H9 (cell line): ENCODE measurements at regions not wholly inside any gene's neighbourhood (a gene's known extent, or its start where the extent isn't known, plus 50 kb on each side); places are given as distances from the start of the nearest gene placed in this dataset.

Experiments
- DNase-seq: peaks from one replicate; pipeline ENCODE4 v3.0.0-alpha.2; 2017
- H2AFZ ChIP-seq: one replicate; pipeline ENCODE4 v1.6.1; 2013; ENCODE audit warnings: mild to moderate bottlenecking, low read length, control low read depth, moderate library complexity
- H2AK5ac ChIP-seq: 2 replicates; pipeline ENCODE4 v1.6.1; 2013; ENCODE audit warnings: low read length, control low read depth, mixed read lengths; ENCODE audit not compliant: insufficient read length
- H2BK120ac ChIP-seq: one replicate; pipeline ENCODE4 v1.6.1; 2013; ENCODE audit warnings: low read depth, mild to moderate bottlenecking, low read length, control low read depth, inconsistent platforms; ENCODE audit not compliant: poor library complexity, severe bottlenecking
- H2BK12ac ChIP-seq: 2 replicates; pipeline ENCODE4 v1.6.1; 2013; ENCODE audit warnings: low read length, control low read depth, mixed read lengths, low read depth; ENCODE audit not compliant: insufficient read length
- H2BK15ac ChIP-seq: 2 replicates; pipeline ENCODE4 v1.6.1; 2013; ENCODE audit warnings: low read depth, low read length, control low read depth
- H2BK20ac ChIP-seq: one replicate; pipeline ENCODE4 v1.6.1; 2013; ENCODE audit warnings: low read depth, mild to moderate bottlenecking, low read length, control low read depth, inconsistent platforms; ENCODE audit not compliant: poor library complexity, severe bottlenecking
- H2BK5ac ChIP-seq: 2 replicates; pipeline ENCODE4 v1.6.1; 2013; ENCODE audit warnings: low read length, control low read depth, mixed read lengths; ENCODE audit not compliant: insufficient read length
- H3K14ac ChIP-seq: 2 replicates; pipeline ENCODE4 v1.6.1; 2013; ENCODE audit warnings: low read length, control low read depth; ENCODE audit not compliant: insufficient read depth
- H3K18ac ChIP-seq: 2 replicates; pipeline ENCODE4 v1.6.1; 2013; ENCODE audit warnings: low read depth, mild to moderate bottlenecking, mixed read lengths, low read length, control low read depth; ENCODE audit not compliant: insufficient read length
- H3K23ac ChIP-seq: 2 replicates; pipeline ENCODE4 v1.6.1; 2013; ENCODE audit warnings: low read length, control low read depth, mixed read lengths, low read depth; ENCODE audit not compliant: insufficient read length
- H3K23me2 ChIP-seq: 2 replicates; pipeline ENCODE4 v1.6.1; 2013; ENCODE audit warnings: low read depth, mild to moderate bottlenecking, mixed read lengths, low read length, control low read depth; ENCODE audit not compliant: insufficient read length, poor library complexity, severe bottlenecking
- H3K27ac ChIP-seq: 2 replicates; pipeline ENCODE4 v1.5.1; 2013; ENCODE audit warnings: low read length, control low read depth, mixed read lengths, low read depth; ENCODE audit not compliant: insufficient read length
- H3K27me3 ChIP-seq: 2 replicates; pipeline ENCODE4 v1.6.1; 2013; ENCODE audit warnings: low read length, control low read depth, inconsistent platforms; ENCODE audit not compliant: insufficient read depth
- H3K4ac ChIP-seq: 2 replicates; pipeline ENCODE4 v1.6.1; 2013; ENCODE audit warnings: low read depth, mild to moderate bottlenecking, control low read depth, inconsistent platforms, low read length, moderate library complexity
- H3K4me1 ChIP-seq: 2 replicates; pipeline ENCODE4 v1.6.1; 2013; ENCODE audit warnings: low read length, control low read depth, inconsistent platforms; ENCODE audit not compliant: insufficient read depth
- H3K4me2 ChIP-seq: 2 replicates; pipeline ENCODE4 v1.6.1; 2013; ENCODE audit warnings: low read length, control low read depth, mixed read lengths; ENCODE audit not compliant: insufficient read length, insufficient read depth
- H3K56ac ChIP-seq: 2 replicates; pipeline ENCODE4 v1.6.1; 2013; ENCODE audit warnings: low read depth, mild to moderate bottlenecking, mixed read lengths, low read length, control low read depth; ENCODE audit not compliant: insufficient read length
- H3K79me1 ChIP-seq: 2 replicates; pipeline ENCODE4 v1.6.1; 2013; ENCODE audit warnings: low read depth, mild to moderate bottlenecking, moderate library complexity, low read length, control low read depth, inconsistent platforms; ENCODE audit not compliant: insufficient read depth, poor library complexity, severe bottlenecking
- H3K79me2 ChIP-seq: 2 replicates; pipeline ENCODE4 v1.6.1; 2013; ENCODE audit warnings: low read length, control low read depth, inconsistent platforms; ENCODE audit not compliant: insufficient read depth
- H3K9ac ChIP-seq: 2 replicates; pipeline ENCODE4 v1.6.1; 2013; ENCODE audit warnings: low read length, control low read depth, mixed read lengths; ENCODE audit not compliant: insufficient read length; ENCODE audit errors: extremely low read depth
- H3K9me3 ChIP-seq: one replicate; pipeline ENCODE4 v1.6.1; 2013; ENCODE audit warnings: low read depth, low read length, inconsistent platforms; ENCODE audit not compliant: control insufficient read depth
- H3T11ph ChIP-seq: one replicate; pipeline ENCODE4 v1.6.1; 2013; ENCODE audit warnings: mild to moderate bottlenecking, low read length, control low read depth, inconsistent platforms
- H4K20me1 ChIP-seq: one replicate; pipeline ENCODE4 v1.6.1; 2013; ENCODE audit not compliant: control insufficient read depth, insufficient read length, insufficient read depth
- H4K5ac ChIP-seq: 2 replicates; pipeline ENCODE4 v1.6.1; 2013; ENCODE audit warnings: low read depth, mild to moderate bottlenecking, mixed read lengths, low read length, control low read depth; ENCODE audit not compliant: insufficient read length
- H4K8ac ChIP-seq: replicated peaks from 2 replicates; pipeline ENCODE4 v1.6.1; 2013; ENCODE audit warnings: low read length, control low read depth, mixed read lengths, low read depth; ENCODE audit not compliant: insufficient read length
- H4K91ac ChIP-seq: 2 replicates; pipeline ENCODE4 v1.6.1; 2013; ENCODE audit warnings: low read depth, mild to moderate bottlenecking, moderate library complexity, mixed read lengths, low read length, control low read depth; ENCODE audit not compliant: insufficient read length
- H3K27ac Mint-ChIP-seq, 3 experiments: 2 replicates in 2 of 3; 3 replicates in 1 of 3; pipeline ENCODE4 v1.8.0; 2020 to 2021; ENCODE audit warnings: mixed read lengths in 3 of 3, mild to moderate bottlenecking in 1 of 3, moderate library complexity in 1 of 3
- H3K27me3 Mint-ChIP-seq: 2 replicates; pipeline ENCODE4 v1.8.0; 2021; ENCODE audit warnings: low read depth, mild to moderate bottlenecking, moderate library complexity, mixed read lengths
- H3K36me3 Mint-ChIP-seq, 3 experiments: 2 replicates in 2 of 3; 3 replicates in 1 of 3; pipeline ENCODE4 v1.8.0; 2020 to 2021; ENCODE audit warnings: low read depth in 3 of 3, mixed read lengths in 3 of 3; ENCODE audit not compliant: insufficient read depth in 1 of 3
- H3K4me1 Mint-ChIP-seq, 2 experiments: 2 replicates each; pipeline ENCODE4 v1.8.0; 2020; ENCODE audit warnings: mixed read lengths in 2 of 2
- H3K4me3 Mint-ChIP-seq, 2 experiments: 2 replicates in 1 of 2; 3 replicates in 1 of 2; pipeline ENCODE4 v1.8.0; 2020 to 2021; ENCODE audit warnings: mild to moderate bottlenecking in 2 of 2, mixed read lengths in 2 of 2, moderate library complexity in 1 of 2
- H3K9me3 Mint-ChIP-seq, 2 experiments: 2 replicates in 1 of 2; 3 replicates in 1 of 2; pipeline ENCODE4 v1.8.0; 2020; ENCODE audit warnings: mild to moderate bottlenecking in 2 of 2, mixed read lengths in 2 of 2, moderate library complexity in 1 of 2
- CTCF ChIP-seq: fragments of 200-600 bp; sonication (generic); conservative IDR thresholded peaks from 3 replicates; pipeline ENCODE4 v1.8.0; 2021; ENCODE audit warnings: antibody characterized with exemption, mild to moderate bottlenecking
- WGBS: extraction: QIAGEN DNeasy Blood & Tissue Kit; methylation state at CpG from one replicate; pipeline ENCODE4 v1.1.7; 2013; ENCODE audit warnings: missing lambda C conversion rate, low lambda C conversion rate, mixed read lengths; ENCODE audit not compliant: insufficient read length; ENCODE audit errors: extremely low coverage; 5-methylcytosine and 5-hydroxymethylcytosine counted together

- Histone ChIP-seq H4K8ac (no peak overlapping the region), H3K18ac (no peak overlapping the region), H2AFZ (no peak overlapping the region), H3K4ac (no peak overlapping the region), H3K9ac (no peak overlapping the region), H3K23me2 (no peaks in the 10 kb centered on the region), H3K9me3 (no peaks in the 10 kb centered on the region), H4K20me1 (no peaks in the 10 kb centered on the region), H3K4me1 (no peaks in the 10 kb centered on the region; the same call in 1 of the 2 replicates), H2BK15ac (no peak overlapping the region), H2BK20ac (no peak overlapping the region), H2BK12ac (no peak overlapping the region), H3K27ac (no peak overlapping the region), H3K27me3 (no peaks in the 10 kb centered on the region), H3K79me1 (no peaks in the 10 kb centered on the region), H3K79me2 (no peaks in the 10 kb centered on the region), H4K5ac (no peak overlapping the region), H4K91ac (no peak overlapping the region), H3K23ac (no peak overlapping the region), H3K4me2 (no peak overlapping the region), H3T11ph (no peak overlapping the region), H3K14ac (no peak overlapping the region), H3K56ac (no peak overlapping the region), H2BK5ac (no peak overlapping the region), H2AK5ac (no peak overlapping the region), H2BK120ac (no peak overlapping the region)
- Mint-ChIP-seq H3K27me3 (no peaks in the 10 kb centered on the region; the same call in 1 of the 2 replicates), H3K27ac (peak overlapping the region in 1 of 3 experiments; percentile 15; a peak in 1 of 7 replicates), H3K4me1 (peaks cover 8 to 12% of the 10 kb centered on the region in 2 experiments), H3K9me3 (no peaks in the 10 kb centered on the region), H3K36me3 (no peaks in the 10 kb centered on the region), H3K4me3 (no peak overlapping the region)
- WGBS, result no CpG with 5 or more reads among the region's 13 CpGs
- no peak for TF ChIP-seq CTCF
- no peak for DNase-seq
Observed at GRCh38 chr1:8137481-8138244, 111.6 kb upstream of the ERRFI1 start.
